ENCODE measurements at regions not wholly inside any gene's neighbourhood (a gene's known extent, or its start where the extent isn't known, plus 50 kb on each side); places are given as distances from the start of the nearest gene placed in this dataset.

GRCh38 chr4:167629272-167629671 lies 395.0 kb upstream of the SPOCK3 start:
- no peak for TF ChIP-seq CTCF (IDR thresholded peaks at IDR 0.05)
- DNase-seq (ENCODE audit: low spot score) = no peak

GRCh38 chr4:167642250-167642649 lies 408.0 kb upstream of the SPOCK3 start:
- no peak for DNase-seq (ENCODE audit: low spot score)
- no peak for TF ChIP-seq CTCF (IDR thresholded peaks at IDR 0.05)
- H3K27ac ChIP-seq = no peak overlapping the region
- H3K4me3 ChIP-seq = no peak overlapping the region

More at GRCh38 chr4:167629272-167629671, 395.0 kb upstream of the SPOCK3 start:
- Histone ChIP-seq H3K27ac (no peak overlapping the region), H3K4me3 (no peak overlapping the region)

DNA sequence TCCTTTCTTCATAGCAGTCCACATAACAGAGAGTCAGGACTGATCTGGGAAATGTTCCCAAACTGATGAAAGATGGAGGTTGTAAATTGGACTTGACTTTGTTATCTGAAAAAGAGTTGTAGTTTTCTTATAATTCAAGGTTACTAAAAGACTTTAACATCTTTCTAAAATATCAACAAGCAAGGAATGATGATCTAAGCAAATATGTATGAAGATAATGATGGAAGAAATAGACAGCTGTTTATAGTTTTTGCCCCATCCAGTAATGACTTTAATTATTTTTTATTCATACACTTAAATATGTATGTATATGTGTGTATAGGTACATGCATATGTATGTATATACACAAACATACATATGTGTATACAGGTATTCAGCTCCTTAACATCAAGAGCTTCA lies 411.1 kb upstream of the SPOCK3 start:
- TF ChIP-seq CTCF (IDR thresholded peaks at IDR 0.05) = no peak
- DNase-seq (ENCODE audit: low spot score) = no peak
- H3K27ac ChIP-seq = no peak overlapping the region
- H3K4me3 ChIP-seq = no peak overlapping the region

DNA sequence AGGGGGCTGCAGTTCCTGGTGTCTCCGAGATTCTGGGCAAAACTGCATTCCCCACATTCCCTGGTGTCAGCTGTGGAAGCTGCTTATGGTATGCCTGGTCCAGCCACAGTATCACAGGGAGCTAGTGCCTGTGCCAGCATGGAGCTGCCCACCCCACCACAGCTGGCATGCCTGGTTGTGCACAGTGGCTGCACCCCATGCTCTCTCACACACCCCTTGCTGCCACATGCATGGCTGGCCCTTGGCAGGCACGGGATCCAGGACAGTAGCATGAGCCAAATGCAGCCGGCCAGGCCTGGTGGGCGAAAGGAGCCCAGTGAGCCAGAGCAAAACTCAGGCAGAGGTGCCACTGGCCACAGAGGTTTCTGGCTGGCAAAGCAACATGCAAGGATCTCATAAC lies 418.0 kb upstream of the SPOCK3 start:
- H3K4me3 ChIP-seq = no peak overlapping the region
- no peak overlapping the region for H3K27ac ChIP-seq
- DNase-seq (ENCODE audit: low spot score) = no peak
- no peak for TF ChIP-seq CTCF (IDR thresholded peaks at IDR 0.05)

DNA sequence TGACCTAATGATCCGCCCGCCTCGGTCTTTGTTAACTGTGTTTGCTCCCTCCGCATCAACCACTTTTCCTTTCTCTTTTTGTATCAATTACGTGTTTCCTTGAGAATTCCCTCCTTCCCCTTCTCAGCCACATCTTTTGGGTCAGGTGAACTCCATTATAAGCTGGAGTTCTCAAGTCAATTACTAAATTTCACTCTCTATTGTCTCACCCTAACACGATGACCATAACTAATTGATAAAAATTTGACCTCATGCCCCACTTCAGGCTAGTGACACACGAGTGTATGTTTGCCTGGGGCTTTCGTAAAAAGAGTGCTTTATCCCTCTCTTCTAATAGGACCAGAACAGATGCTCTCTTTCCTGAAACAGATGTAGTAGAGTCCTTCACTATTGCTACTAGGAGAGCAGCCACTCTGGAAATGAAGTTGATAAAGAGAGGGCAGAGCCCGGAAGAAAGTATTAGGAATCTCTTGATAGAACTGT lies 403.6 kb upstream of the ANXA10 start:
- no peak for DNase-seq (ENCODE audit: low spot score)
- Histone ChIP-seq H3K4me3 (no peak overlapping the region), H3K27ac (no peak overlapping the region)
- no peak for TF ChIP-seq CTCF (IDR thresholded peaks at IDR 0.05)

- H3K4me3 ChIP-seq = no peak overlapping the region
- no peak for TF ChIP-seq CTCF (IDR thresholded peaks at IDR 0.05)
- no peak overlapping the region for H3K27ac ChIP-seq
- no peak for DNase-seq (ENCODE audit: low spot score)
These were observed 389.9 kb upstream of the ANXA10 start for GRCh38 chr4:167702391-167702790.

GRCh38 chr4:167711517-167711916 lies 380.8 kb upstream of the ANXA10 start:
- TF ChIP-seq CTCF (IDR thresholded peaks at IDR 0.05) = no peak
- no peak overlapping the region for H3K27ac ChIP-seq
- H3K4me3 ChIP-seq = no peak overlapping the region
- no peak for DNase-seq (ENCODE audit: low spot score)

Data from coronary artery (tissue), 2 donors.